HG02623 (cell line): ENCODE measurements at regions not wholly inside any gene's neighbourhood (a gene's known extent, or its start where the extent isn't known, plus 50 kb on each side); places are given as distances from the start of the nearest gene placed in this dataset.
"Not testable (repeated sequence)": the region's sequence is repeated elsewhere in the genome, so short reads cannot be mapped to it uniquely, and the experiment has no call there.

Experiments
- ATAC-seq: cut with Tn5 transposase; IDR thresholded peaks from one replicate; pipeline ENCODE4 v1.9.1; 2021; ENCODE audit warnings: moderate library complexity; ENCODE audit not compliant: unreplicated experiment

DNA sequence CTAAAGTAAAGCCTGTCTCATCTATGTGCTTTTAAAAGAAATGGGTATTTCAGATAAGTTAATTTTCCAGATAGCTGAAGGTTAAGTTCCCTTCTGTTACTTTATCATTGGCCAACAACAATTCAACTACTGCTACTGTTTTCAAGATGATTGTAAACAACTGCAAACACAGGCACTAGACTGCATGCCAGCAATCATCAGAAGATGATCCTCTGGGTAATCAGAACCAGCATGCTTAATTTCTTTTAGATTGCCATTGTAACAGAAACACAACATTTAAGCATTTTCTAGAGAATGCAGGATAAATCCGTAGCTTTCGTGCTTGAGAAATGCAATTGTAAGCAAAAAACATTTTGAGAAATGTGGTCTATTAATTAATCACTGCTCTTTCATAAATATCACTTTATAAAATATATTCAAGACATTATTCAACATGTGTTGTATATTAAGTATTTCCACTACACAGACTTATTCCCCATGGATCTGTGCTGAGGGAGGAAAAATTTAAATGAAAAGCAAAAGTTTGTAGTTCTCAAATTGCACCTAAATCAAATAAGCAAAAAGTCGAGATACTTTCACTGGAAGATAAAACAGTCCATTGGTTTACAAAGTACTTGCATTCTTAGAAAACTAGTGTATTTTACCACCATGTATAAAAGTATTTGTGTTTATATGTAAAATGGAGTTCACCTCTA lies 133.7 kb downstream of the ATL2 start:
- ATAC-seq: no peak

DNA sequence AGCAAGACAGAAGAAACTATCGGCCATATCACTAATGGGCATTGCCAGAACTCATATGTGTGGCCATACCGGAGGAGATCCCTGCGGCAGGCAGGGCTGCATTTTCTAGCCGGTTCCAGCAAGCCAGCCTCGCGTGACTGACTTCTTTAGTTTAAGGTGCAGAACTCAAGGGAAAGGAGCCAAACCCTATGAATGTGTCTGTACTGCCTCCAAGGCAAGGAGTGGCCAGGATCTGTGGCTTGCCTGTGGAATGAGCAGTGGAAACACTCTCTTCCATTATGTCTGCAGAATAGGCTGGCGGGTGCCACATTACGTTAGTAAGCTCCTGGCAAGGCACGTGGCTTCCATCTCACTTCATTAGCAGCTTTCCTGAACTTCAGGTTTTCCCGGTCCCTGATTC lies 137.6 kb downstream of the ATL2 start:
- ATAC-seq: no peak

DNA sequence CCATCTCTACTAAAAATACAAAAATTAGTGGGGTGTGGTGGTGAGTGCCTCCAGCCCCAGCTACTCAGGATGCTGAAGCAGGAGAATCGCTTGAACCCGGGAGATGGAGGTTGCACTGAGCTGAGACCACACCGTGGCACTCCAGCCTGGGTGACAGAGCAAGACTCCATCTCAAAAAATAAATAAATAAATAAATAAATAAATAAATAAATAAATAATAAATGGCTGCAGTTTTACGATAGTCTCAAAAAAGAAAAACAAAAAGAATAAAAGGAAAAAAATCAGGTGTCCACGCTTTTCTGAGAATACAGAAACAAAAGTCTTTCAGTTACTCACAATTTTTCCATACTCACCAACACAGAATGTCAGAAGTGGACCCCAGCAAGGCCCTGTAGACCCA lies 138.4 kb downstream of the ATL2 start:
- not testable (repeated sequence) for ATAC-seq

DNA sequence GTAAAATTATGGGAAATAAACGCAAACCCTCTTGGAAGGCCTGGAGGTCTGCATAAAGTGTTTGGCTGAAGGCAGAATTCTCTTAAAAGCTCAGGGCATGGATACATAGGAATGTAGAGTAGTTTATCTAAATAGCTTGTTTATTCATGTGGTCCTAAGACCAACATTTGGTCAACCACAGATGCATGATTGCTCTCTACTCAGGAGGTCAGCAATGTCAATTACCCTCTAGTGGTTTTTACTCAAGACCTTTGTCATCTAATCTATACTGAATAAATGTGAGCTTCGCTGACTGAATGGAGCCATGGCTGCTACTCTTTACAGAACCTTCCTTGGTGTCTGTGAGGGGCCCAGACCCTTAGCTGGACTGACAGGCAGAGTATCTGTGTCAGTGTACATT lies 139.8 kb downstream of the ATL2 start:
- no peak for ATAC-seq

DNA sequence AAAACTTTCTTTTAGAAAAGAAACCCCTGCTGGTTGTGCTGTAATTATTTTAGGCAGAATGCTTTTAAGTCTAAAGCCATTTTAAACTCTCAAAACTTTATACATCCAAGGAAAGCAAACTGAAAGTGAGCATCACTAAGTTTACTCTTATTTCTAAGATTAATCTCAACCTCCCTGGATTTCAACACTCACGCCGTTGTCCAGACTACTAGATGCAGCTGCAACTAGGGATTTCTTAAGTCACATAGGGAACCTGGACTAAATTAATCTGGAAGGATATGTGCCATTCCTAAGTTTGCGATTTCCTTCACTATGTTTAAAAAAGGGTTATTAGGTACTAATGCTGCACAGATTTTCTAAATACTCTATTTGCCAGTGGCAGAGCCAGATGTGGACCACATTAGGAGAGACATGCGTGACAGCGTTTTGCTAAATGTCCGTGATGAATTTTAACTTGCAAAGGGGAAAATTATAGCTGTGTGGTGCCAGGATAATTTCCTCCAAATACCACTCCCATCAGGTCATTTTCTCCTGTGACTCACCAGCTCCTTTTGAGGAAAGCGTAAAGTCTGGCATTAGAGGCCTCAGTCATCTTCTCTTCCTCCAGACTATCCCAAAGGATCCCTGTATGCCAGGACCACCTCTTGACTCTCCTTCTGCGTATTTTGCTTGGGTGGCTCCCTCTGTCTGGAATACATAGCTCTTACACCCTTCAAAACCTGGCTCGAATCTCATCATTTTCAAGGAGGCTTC lies 143.7 kb downstream of the ATL2 start:
- ATAC-seq: no peak

DNA sequence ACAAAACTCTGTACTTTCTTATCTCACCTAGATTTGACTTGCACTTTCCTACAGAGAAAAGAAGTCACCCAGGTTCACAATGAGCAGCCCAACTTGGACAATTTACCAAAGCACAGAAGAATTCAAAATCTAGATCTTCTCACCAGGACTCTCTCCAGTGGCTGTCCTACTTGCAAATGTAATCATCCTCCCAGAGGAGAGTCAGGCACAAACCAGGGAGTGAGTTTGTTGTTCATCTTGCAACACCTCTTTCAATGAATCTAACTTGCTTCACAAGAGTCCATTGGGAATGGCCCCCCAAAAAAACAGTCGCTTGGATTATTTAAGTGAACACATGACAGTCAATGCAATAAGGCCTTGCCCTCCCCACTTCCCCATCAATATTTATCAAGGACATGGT lies 144.6 kb downstream of the ATL2 start:
- ATAC-seq: no peak

DNA sequence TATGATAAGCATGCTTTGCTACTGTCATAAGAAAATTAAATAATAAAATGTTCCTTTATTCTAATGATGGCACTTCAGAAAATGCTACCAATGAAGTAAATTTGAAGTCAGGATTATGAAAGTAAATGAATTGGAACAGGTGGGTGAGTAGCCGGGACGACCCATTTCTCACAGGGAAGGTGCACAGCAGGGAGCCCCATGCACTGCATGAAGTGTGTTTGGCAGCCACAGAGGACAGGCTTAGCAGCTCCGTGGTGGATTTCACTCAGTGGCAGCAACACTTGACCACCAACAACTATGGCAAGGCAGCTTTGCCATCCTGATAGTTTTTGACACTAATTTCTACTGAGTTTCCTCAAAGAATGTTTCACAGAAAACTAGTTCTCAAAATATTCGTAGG lies 146.3 kb downstream of the ATL2 start:
- no peak for ATAC-seq

DNA sequence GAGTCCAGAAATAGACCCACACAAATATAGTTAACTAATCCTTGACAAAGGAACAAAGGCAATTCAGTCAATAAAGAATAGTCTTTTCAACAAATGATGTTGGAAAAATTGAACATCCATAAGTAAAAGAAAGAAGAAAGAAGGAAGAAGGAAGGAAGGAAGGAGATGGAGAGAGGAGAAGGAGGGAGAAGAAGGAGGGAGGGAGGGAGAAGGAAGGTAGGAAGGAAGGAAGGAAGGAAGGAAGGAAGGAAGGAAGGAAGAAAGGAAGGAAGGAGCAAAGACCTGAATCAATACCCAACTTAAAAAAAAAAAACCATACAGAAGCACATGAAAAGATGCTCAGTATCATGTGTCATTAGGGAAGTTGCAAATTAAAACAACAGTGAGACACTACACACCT lies 148.3 kb downstream of the ATL2 start:
- ATAC-seq: no peak

DNA sequence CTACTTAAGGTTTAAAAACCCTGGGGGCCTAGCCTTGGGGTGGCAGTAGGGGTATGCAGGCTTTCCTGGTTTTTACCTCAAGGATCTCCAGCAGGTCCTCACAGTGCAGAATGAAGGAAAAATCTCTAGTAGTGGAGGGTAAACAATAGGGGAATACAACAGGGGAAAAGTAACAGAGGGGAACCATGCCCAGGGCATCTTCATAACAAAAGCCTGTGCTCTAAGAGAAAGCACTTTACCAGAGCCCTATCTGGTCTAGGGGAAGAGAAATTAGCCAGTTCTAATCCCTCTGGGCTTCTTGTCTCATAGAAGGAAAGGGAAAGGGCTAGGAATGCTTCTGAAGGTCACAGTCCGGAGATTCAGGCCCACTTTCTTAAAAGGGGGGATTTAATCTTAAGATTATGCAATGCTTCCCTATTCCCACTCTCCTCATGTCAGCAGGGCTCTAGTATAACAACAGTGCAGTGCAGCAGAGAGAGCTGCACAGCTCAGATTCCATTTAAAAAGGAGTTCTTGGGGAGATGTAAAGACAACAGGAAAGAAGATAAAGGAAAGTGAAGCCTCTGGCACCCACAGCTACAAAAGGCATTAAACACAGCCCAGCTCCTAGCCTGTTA lies 149.0 kb upstream of the CYP1B1 start:
- ATAC-seq: no peak

DNA sequence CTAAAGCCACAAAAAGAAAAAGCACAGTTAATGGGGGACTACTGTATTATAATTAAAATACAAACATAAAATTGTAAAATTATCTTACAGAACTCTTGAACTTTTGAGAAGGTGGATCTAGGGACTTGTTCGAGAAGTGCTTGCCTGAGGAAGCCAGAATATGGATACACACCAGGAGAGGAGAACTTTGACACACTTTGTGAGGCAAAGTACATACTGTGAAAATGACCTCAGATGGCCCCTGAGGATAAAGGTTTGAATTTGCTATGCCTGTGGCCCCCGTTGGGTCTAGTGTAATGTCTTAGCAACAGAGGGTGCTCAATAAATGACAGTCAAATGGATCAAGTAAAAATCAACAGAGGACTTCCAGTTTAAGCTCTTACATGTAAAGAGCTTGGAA lies 148.2 kb upstream of the CYP1B1 start:
- ATAC-seq: no peak

DNA sequence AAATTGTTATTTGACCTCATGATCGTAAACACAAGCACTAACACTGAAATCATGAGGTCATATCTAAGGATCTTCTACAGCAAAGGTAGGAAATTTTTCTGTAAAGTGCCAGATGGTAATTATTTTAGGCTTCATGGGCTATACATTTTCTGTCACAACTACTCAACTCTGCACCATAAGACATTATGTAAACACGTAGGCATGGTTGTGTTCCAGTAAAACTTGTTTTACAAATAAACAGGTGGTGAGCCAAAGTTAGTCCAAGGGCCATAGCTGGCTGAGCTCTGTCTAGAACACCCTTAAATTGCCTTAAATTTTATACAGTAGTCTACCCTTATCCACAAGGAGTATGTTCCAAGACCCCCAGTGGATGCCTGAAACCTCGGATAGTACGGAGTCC lies 147.3 kb upstream of the CYP1B1 start:
- ATAC-seq: no peak

DNA sequence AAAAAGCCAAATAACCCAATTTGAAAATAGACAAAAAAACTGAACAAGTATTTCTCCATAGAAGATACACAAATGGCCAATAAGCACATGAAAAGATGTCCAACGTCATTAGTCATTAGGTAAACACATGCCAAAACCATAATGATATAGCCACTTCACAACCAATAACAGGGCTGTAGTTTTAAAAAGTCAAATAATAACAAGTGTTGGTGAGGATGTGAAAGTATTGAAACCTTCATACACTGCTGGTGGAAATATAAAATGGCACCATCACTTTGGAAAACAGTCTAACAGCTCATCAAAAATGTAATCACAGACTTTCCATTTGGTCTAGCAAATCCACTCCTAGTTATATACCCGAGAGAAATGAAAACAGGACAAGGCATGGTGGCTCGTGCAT lies 144.2 kb upstream of the CYP1B1 start:
- ATAC-seq: no peak

DNA sequence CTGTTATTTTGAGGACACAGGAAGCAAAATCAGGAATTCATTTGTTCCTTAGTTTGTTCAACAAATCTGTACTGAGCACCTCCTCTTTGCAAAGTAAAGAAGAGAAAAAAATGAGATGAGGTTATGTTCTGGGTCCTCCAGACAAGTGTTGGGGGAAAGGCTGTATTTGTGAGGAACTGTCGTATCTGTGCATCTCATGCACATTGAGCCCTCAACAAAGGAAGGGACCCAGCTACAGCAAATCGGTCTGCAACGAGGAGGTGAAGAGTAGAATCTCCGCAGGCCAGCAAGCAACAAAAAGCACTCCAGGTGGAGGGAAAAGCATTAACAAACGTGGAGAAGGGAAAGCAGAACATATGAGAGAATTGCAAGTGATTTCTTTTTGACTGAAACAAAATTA lies 143.0 kb upstream of the CYP1B1 start:
- no peak for ATAC-seq

DNA sequence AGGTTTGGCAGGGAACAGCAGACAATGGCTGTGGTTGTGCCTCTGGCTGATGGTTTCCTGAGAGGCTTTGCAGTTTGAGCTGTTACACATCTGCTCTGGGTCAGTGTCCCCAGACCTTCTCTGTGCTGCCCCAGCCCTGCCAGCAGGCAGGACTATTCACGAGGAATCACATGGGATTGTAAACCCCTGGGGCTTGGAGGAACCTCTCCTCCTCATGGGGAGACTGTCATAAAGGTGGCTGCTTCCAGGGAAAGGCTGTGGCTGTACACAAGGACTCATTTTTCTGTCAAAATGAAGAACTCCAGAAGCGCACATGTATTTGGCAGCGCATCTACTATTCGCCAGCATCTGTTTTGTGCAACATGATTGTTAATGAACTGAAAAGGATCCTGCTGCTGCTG lies 142.6 kb upstream of the CYP1B1 start:
- ATAC-seq: no peak

DNA sequence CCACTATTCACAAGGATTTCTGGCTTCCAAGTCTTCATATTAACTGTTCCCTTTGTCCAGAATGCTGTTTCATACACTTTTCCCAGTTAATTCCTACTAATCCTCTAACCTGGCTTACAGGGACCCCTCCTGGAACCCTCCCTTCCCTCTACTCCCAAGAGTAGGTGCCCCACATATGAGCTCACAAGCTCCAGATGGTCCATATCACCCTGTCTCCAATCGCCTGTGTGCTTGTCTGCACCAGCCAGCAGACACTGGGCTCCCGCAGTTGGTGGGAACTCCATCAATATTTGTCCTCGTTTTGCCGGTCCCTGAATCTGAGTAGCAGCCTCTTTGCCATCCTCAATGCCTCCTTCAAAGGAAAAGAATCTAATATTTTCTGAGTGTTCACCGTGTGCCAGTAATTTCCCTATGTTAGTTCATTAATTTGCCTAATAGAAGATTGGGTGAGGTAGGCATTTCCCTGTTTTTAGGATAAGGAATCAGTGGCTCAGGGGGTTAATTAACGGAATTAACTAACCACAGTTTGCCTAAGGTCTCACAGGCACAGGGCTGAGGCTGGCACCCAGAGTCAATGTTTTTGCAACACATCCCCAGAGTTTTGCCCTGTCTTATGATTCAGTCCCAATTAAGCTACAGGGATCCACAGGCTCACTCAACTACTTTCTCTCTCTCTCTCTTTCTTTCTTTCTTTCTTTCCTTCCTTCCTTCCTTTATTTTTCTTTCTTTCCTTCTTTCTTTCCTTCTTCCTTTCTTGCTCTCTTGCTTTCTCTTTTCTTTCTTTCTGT lies 141.6 kb upstream of the CYP1B1 start:
- no peak for ATAC-seq

DNA sequence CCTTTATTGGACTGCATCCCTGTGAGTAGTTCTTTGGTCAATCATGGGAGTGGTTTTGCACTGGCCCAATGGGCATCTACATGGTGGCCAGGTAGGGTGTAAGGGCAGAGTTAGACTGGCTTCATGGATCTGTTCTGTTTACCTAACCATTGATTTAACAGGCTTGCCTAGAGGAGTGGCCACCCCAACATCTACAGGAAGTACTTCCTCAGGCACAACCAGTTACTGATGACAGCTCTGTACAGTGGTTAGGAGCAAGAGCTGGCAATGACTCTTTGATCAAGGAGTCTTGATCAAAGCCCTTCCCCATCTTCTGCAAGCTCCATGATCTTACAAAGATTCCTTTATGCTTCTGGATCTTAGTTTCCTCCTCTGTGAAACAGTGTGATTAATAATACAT lies 140.9 kb upstream of the CYP1B1 start:
- ATAC-seq: no peak

DNA sequence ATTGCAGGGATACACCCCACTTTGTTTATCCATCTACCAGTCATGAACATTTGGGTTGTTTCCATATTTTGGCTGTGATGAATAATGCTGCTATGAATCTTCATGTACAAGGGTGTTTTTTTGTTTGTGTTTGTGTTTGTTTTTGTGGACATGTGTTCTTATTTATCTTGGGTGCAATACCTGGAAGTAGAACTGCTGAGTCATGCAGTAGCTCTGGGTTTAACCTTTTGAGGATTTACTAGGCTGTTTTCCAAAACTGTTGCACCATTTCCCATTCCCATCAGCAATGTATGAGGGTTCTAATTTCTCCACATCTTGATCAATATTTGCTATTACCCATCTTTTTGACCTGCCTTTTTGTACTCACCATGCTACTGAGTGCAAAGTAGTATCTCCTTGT lies 140.0 kb upstream of the CYP1B1 start:
- ATAC-seq: no peak

DNA sequence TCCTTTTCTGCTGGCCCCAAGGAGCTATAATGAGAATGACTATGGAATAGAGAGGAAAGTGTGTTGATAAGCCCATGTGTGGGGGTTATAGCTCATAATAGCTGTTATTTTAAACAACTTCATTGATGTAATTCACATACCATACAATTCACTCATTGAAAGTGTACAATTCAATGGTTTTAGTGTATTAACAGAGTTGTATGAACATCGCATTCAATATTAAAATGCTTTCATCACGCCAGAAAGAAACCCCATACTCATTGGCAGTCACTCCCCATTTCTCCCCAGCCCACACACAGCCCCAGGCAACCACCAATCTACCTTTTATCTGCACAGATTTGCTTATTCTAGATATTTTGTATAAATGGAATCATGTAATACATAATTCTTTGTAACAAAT lies 139.6 kb upstream of the CYP1B1 start:
- ATAC-seq: no peak

DNA sequence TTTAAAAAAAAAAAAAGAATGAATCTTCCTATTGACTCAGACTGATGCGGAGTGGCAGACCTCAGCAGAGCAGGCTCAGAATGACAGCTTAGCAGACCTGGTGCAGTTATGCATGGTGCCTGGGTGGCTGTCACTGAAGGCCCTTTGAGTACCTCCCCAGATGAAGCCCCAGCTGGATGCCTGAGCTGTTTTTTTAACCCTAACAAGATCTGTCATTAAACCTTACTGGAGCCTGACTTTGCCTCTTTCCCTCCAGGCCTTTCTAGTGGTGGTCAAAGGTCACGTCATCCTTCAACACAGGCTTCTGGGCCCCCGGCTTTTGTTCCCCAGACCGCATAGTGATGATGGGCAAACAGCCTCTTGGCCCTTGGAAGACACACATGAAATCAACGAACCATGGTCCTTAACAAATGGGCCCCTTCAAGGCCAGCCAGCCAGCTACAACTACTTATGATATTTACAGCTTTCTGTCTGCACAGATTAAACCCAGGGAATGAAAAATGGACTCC lies 138.3 kb upstream of the CYP1B1 start:
- no peak for ATAC-seq

DNA sequence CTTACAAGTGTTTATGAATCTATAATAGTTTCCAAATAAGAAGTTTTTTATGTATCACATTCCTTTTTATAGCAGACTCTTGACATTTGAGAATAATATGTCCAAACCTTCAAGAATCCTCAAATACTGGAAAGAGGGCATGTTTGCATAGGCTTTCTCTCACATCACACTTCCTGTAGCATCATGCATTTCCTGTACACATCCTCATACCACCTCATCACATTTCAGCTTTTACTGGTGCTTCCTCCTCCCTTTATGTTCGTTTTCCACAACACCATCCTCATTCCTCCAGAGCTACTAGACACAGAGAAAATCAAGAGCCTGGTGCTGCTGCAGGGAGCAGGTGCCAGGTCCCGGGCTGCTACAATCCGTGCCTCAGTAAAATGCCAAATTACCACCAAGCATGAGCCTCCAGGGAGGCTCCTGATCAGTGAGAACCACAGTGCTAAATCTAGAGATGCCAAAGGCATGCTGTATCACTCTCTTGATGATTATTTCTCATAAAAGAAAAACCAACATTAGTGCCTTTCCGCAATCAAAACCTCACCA lies 137.7 kb upstream of the CYP1B1 start:
- ATAC-seq: no peak

DNA sequence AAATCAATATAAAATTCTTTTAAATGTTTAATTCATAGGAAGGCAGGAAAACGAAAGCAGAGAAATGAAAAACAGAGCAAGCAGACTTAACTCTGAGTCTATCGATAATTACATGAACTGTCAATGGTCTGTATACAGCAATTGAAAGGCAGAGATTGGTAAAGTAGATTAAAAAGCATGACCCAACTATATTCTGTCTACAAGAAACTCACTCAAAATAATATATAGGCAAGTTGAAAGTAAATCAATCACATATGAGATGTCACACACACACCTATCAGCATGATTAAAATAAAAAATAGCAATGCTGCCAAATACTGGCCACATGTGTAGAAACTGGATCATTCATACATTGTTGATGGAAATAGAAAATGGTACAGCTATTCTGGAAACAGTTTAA lies 136.4 kb upstream of the CYP1B1 start:
- no peak for ATAC-seq
